ENCODE measurements at regions not wholly inside any gene's neighbourhood (a gene's known extent, or its start where the extent isn't known, plus 50 kb on each side); places are given as distances from the start of the nearest gene placed in this dataset.
"Not testable (repeated sequence)": the region's sequence is repeated elsewhere in the genome, so short reads cannot be mapped to it uniquely, and the experiment has no call there.

DNA sequence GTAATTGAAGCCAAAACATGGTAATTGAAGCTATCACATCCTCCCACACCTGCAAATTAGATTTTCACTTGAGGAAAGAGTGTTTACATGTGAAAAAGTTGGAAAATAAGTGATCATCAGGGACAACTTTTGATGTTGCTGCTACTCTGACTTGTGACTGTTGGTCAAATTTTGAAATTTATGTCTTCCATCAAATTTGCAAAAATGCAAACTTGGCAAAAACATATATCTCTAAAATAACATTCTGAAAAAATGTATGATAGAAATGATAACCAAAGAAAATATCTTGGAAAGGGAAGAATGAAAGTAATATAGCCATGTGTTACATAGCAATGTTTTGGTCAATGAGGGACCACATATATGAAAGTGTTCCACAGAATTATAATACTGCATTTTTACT lies 703.9 kb upstream of the SEMA6D start:
- TF ChIP-seq, protein P1, sequence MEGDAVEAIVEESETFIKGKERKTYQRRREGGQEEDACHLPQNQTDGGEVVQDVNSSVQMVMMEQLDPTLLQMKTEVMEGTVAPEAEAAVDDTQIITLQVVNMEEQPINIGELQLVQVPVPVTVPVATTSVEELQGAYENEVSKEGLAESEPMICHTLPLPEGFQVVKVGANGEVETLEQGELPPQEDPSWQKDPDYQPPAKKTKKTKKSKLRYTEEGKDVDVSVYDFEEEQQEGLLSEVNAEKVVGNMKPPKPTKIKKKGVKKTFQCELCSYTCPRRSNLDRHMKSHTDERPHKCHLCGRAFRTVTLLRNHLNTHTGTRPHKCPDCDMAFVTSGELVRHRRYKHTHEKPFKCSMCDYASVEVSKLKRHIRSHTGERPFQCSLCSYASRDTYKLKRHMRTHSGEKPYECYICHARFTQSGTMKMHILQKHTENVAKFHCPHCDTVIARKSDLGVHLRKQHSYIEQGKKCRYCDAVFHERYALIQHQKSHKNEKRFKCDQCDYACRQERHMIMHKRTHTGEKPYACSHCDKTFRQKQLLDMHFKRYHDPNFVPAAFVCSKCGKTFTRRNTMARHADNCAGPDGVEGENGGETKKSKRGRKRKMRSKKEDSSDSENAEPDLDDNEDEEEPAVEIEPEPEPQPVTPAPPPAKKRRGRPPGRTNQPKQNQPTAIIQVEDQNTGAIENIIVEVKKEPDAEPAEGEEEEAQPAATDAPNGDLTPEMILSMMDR (IDR thresholded peaks at IDR 0.05; ENCODE audit: low read depth, low read length, missing control alignments): no peak
- no peak for DNase-seq (ENCODE audit: extremely low read depth, low read depth)

DNA sequence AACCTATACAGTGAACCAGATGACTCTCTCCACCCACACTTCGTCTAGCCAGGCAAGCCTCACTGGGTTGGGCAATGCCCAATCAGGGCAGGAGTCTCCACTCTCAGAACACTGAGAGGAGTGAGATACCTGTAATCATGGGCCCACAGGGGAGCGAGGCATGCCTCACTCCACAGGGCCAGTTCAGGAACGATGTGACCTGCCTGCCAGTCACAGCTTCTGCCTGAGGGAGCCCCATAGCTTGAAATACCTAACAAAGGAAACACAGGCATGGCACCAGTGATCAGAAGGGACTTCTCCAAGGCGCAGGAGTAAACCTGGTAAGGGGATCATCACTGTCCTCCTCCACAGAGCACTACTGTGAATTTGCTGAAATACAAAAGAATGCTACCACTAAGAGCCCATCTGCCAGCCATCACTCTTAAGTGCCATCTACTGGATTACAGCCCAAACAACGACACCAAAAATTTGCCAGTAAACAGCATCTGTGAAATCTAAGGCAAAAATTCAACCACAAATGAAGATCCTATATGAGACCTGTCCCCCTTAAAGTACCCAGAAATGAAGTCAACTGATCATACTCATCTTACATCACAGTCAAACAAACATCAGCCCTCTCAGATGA lies 689.9 kb upstream of the SEMA6D start:
- no peak overlapping the region for H3K4me3 ChIP-seq (replicated peaks; ENCODE audit: low read depth, low read length)
- TF ChIP-seq, protein P1 (IDR thresholded peaks at IDR 0.05; ENCODE audit: low read depth, low read length, missing control alignments): no peak
- no peak for DNase-seq (ENCODE audit: extremely low read depth, low read depth)

More for the DNA sequence above, 703.9 kb upstream of the SEMA6D start:
- H3K4me3 ChIP-seq (replicated peaks; ENCODE audit: low read depth, low read length): no peak overlapping the region

DNA sequence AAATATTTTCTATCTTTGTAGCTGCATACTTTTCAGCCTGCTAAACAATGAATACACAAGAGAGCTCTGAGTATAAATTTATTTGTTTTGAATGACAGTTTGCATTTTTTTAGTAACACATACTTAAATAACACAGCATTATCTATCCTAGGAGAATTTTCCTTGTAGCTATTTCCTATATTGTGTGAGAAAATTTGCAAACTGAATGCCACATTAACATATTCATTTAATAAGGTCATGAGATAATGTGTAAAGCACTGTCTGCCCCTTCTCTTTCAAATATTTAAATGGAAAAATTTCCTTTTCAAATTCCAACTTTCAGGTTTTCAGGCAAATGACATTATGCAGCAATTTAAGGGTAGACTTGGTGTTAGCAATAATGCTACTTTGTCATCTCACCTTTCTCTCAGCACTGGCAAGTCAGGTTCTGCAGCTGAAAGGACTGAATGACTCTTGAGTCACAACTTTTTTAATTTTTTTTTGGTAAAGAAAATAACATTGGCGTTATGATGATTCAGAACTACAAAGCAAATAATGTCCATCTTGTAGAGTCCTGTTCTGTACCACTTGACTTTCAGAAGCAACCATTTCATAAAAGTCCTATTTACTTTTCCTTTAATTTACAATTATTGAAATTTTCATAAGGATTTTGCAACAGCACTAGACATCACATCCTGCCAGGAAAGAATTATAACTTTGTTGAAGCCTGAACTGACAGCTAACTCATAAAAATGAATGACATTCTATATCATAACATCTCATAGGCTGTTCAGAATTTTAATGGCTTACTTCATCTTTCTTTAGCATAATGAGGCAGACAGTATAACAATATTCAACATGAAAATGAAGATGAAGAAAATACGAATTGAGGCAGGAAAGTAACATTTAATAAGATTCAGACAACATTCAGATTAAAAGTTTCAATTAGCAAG lies 681.6 kb upstream of the SEMA6D start:
- TF ChIP-seq, protein P1 (IDR thresholded peaks at IDR 0.05; ENCODE audit: low read depth, low read length, missing control alignments): no peak
- no peak for DNase-seq (ENCODE audit: extremely low read depth, low read depth)
- H3K4me3 ChIP-seq (replicated peaks; ENCODE audit: low read depth, low read length): no peak overlapping the region

DNA sequence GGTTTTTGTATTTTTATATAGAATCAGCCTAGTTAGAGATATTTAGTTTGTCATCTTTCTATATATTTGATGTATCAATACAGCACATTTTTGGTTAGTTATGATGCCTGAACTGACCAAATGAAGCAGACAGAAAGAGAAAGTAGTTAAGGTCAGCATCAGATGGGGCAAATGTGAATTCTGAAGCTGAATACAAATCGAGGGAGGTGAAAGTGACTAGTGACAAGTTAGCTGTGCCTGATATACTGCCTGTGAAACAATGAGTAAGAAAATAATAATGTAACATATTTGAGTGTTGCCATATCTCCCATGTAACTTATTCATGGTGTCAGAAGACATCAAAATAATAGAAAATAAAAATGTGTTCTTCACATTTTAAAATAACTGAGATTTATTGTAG lies 680.3 kb upstream of the SEMA6D start:
- TF ChIP-seq, protein P1 (IDR thresholded peaks at IDR 0.05; ENCODE audit: low read depth, low read length, missing control alignments): no peak
- DNase-seq (ENCODE audit: extremely low read depth, low read depth): no peak
- no peak overlapping the region for H3K4me3 ChIP-seq (replicated peaks; ENCODE audit: low read depth, low read length)

DNA sequence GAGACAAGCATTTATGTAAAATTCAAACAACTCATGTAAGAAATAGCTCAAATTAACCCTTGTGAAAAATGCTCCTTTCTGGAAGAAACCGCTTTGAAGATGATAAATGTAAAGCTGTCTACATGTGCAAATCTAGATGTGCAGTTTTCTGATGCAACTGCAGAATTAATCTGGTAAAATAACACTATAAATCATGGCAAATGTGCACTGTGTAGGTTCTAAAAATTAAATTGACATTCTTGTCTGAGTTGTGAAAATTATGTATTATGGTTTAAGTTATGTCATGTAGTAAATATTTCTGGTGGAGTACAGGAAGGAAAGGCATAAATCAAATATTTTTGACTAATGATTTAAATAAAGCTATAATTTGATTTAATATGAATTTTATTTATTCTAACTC lies 678.1 kb upstream of the SEMA6D start:
- no peak for DNase-seq (ENCODE audit: extremely low read depth, low read depth)
- TF ChIP-seq, protein P1 (IDR thresholded peaks at IDR 0.05; ENCODE audit: low read depth, low read length, missing control alignments): no peak
- no peak overlapping the region for H3K4me3 ChIP-seq (replicated peaks; ENCODE audit: low read depth, low read length)

DNA sequence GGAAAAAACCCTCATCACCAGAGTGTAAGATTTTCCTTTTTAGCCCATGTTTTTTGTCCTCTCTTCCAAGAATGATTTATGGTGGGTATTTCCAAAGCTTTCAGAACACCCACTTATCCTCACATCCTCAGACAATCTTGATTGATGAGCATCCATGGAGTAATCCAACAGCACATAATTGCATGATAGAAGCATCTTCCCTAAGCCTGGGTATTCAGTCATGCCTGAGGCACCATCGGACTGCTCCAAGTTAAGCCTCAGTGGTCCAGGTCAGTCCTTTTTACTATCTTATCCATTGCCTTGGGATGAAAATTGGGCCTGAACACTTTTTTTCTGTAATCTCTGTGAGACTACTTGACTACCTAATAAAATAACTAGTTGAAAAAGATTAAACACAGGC lies 676.0 kb upstream of the SEMA6D start:
- DNase-seq (ENCODE audit: extremely low read depth, low read depth): no peak
- TF ChIP-seq, protein P1 (IDR thresholded peaks at IDR 0.05; ENCODE audit: low read depth, low read length, missing control alignments): no peak
- no peak overlapping the region for H3K4me3 ChIP-seq (replicated peaks; ENCODE audit: low read depth, low read length)

DNA sequence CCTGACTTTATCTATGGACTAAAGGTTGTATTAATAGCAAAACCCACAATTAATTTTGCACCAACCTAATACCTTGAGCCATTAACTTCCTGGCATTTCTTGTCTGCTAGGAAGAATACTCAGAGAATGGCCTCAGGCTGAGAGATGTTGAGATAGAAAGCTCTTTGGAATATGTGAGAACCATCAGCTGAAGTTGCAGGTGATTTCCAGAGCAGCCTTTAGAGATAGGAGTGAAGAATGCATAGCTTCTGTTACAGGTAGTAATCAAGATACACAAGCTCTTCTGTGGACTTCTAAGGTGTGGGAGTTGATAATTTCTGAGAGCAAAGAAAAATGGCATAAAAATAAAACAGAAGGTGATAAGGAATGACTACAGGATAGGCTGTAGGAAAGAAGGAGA lies 669.3 kb upstream of the SEMA6D start:
- not testable (repeated sequence) for H3K4me3 ChIP-seq (replicated peaks; ENCODE audit: low read depth, low read length); DNase-seq (ENCODE audit: extremely low read depth, low read depth)
